HK-2 (cell line): ENCODE measurements at regions not wholly inside any gene's neighbourhood (a gene's known extent, or its start where the extent isn't known, plus 50 kb on each side); places are given as distances from the start of the nearest gene placed in this dataset.

Source experiments
- DNase-seq: peaks from one replicate; pipeline ENCODE4 v3.0.0-alpha.2; 2018; ENCODE audit not compliant: unreplicated experiment

GRCh38 chr1:208587110-208587509, 342.9 kb upstream of the PLXNA2 start:
- DNase-seq: no peak

- DNase-seq: no peak
Observed at GRCh38 chr1:208593306-208594006, 349.3 kb upstream of the PLXNA2 start.

- DNase-seq: no peak
Observed at GRCh38 chr1:208595236-208595635, 351.1 kb upstream of the PLXNA2 start.

- no peak for DNase-seq
Observed at GRCh38 chr1:208595745-208596144, 351.6 kb upstream of the PLXNA2 start.

GRCh38 chr1:208597571-208597970, 353.4 kb upstream of the PLXNA2 start:
- no peak for DNase-seq

GRCh38 chr1:208598021-208598420, 353.8 kb upstream of the PLXNA2 start:
- DNase-seq: no peak

GRCh38 chr1:208599063-208599462, 354.9 kb upstream of the PLXNA2 start:
- no peak for DNase-seq

- no peak for DNase-seq
Observed at GRCh38 chr1:208600456-208601190, 356.4 kb upstream of the PLXNA2 start.

- DNase-seq: no peak
Observed at GRCh38 chr1:208601561-208601960, 357.4 kb upstream of the PLXNA2 start.

GRCh38 chr1:208603721-208604120, 359.5 kb upstream of the PLXNA2 start:
- no peak for DNase-seq

GRCh38 chr1:208604295-208604694, 360.1 kb upstream of the PLXNA2 start:
- DNase-seq: no peak

- DNase-seq: no peak
Observed at GRCh38 chr1:208606959-208607358, 362.8 kb upstream of the PLXNA2 start.

- no peak for DNase-seq
Observed at GRCh38 chr1:208607616-208608015, 363.4 kb upstream of the PLXNA2 start.

- no peak for DNase-seq
Observed at GRCh38 chr1:208614610-208615009, 370.4 kb upstream of the PLXNA2 start.

GRCh38 chr1:208615371-208615770, 371.2 kb upstream of the PLXNA2 start:
- DNase-seq: no peak

- no peak for DNase-seq
Observed at GRCh38 chr1:208616776-208617175, 372.6 kb upstream of the PLXNA2 start.

- DNase-seq: no peak
Observed at GRCh38 chr1:208628022-208628914, 384.1 kb upstream of the PLXNA2 start.

- no peak for DNase-seq
Observed at GRCh38 chr1:208631092-208631491, 386.9 kb upstream of the PLXNA2 start.

- no peak for DNase-seq
Observed at GRCh38 chr1:208631506-208631905, 387.3 kb upstream of the PLXNA2 start.

GRCh38 chr1:208634346-208635140, 390.4 kb upstream of the PLXNA2 start:
- no peak for DNase-seq

GRCh38 chr1:208637181-208637580, 393.0 kb upstream of the PLXNA2 start:
- no peak for DNase-seq

GRCh38 chr1:208639382-208639781, 395.2 kb upstream of the PLXNA2 start:
- DNase-seq: no peak
